GM21360 (cell line): ENCODE measurements at regions not wholly inside any gene's neighbourhood (a gene's known extent, or its start where the extent isn't known, plus 50 kb on each side); places are given as distances from the start of the nearest gene placed in this dataset.
"Not testable (repeated sequence)": the region's sequence is repeated elsewhere in the genome, so short reads cannot be mapped to it uniquely, and the experiment has no call there.

Source experiments
- ATAC-seq: cut with Tn5 transposase; IDR thresholded peaks from one replicate; pipeline ENCODE4 v1.9.1; 2021; ENCODE audit warnings: mild to moderate bottlenecking, moderate library complexity; ENCODE audit not compliant: unreplicated experiment

DNA sequence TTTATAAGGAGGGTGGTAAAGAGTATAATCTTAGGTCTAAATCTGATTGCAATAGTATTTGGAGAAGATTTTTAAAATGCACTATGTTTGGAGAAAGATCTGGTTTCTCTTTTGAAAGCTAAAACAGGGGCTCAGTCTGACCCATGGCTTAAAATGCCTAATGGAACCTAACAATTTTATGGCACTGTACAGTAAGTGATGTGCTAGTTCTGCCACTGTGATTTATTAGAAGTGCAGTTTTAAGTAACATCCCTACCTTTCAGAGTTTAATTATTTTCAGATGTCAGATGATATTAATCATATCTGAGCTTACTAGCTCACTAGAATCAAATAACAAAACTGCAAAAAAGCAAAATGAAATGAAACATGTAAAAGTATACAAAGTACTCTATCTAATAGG, 514.7 kb upstream of the KCND2 start:
- ATAC-seq, result no peak

GRCh38 chr7:119761776-119762175, 511.2 kb upstream of the KCND2 start:
- ATAC-seq, result no peak

DNA sequence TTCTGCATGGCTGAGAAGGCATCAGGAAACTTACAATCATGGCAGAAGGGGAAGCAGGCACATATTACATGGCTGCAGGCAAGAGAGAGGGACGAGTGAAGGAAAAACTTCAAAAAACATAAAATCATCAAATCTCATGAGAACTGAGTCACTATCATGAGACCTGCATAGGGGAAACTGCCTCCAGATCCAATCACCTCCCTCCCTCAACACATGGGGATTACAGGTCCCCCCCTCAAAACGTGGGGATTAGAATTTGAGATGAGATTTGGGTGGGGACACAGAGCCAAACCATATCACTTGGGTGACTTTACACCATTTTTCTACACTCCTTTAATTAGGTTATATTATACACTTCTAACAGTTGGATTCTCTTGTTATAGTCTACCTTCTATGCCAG, 490.7 kb upstream of the KCND2 start:
- no peak for ATAC-seq

DNA sequence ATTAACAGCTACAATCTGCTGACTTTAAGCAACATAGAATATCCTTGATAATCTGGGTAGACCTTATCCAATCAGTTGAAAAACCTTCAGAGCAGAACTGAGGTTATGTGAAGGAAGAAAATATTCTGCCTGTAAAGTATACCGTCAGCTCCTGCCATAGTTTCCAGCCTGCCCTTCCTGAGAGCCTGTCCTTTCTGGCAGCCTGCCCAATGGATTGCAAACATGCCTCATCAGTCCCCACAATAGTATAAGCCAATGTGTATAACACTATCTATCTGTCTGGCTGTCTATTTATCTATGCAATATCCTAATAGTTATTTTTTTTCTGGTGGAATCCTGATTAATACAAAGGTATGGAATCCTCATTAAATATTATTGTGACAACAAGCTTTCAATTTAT, 489.2 kb upstream of the KCND2 start:
- ATAC-seq, result no peak

DNA sequence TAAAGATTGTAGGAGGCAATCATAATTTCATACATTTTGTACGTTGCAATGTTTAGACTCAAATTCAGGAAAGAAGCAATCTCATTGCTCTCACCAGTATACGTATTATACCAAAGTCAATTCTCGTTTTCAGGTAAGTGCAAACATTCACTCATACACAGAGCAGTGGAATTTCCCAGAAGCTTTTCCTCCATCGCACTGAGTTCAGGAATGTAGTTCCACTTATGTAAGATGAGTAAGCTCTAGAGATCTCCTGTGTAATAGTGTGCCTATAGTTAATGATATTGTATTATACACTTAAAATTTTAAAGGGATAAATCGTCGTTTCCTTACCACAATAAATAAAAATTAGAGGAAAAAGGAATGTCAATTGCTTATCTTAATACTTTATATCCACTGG, 470.8 kb upstream of the KCND2 start:
- no peak for ATAC-seq

- ATAC-seq, result no peak
Measured at GRCh38 chr7:119825091-119825655, 447.8 kb upstream of the KCND2 start.

DNA sequence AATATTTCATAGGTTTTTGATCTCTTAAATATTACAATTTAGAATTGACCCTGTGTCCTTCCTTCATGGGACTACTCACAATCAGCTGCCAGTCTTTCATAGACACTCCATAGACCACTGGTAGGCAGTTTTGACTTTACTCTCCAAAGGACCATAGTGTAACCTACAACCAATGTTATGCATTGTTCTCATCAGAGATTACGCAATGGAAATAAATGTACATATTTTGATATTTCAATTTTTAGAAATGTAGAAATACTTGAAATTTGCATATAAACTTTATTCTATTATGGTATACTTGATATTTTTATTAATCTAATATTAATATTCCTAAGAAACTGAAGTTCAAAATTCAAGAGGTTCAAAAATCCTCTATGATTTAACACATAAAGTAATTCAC, 446.4 kb upstream of the KCND2 start:
- no peak for ATAC-seq

GRCh38 chr7:119838444-119838843, 434.5 kb upstream of the KCND2 start:
- ATAC-seq, result no peak

DNA sequence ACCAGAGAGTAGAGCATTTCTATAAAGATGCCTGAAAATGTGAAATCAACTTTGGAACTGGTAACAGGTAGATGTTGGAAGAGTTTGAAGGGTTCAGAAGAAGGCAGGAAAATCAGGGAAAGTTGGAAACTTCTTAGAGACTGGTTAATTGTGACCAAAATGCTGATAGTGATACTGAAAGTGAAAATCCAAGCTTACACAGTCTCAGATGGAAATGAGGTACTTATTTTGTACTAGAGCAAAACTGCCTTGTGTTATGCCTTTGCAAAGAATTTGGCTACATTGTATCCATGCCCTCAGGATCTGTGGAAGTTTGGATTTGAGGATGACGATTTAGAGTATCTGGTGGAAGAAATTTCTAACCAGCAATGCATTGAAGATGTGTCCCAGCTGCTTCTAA, 430.6 kb upstream of the KCND2 start:
- ATAC-seq, result no peak

GRCh38 chr7:119842786-119843185, 430.2 kb upstream of the KCND2 start:
- ATAC-seq, result no peak

- no peak for ATAC-seq
Measured at GRCh38 chr7:119861385-119861784, 411.6 kb upstream of the KCND2 start.

- ATAC-seq, result no peak
Measured at GRCh38 chr7:119868387-119868786, 404.6 kb upstream of the KCND2 start.

DNA sequence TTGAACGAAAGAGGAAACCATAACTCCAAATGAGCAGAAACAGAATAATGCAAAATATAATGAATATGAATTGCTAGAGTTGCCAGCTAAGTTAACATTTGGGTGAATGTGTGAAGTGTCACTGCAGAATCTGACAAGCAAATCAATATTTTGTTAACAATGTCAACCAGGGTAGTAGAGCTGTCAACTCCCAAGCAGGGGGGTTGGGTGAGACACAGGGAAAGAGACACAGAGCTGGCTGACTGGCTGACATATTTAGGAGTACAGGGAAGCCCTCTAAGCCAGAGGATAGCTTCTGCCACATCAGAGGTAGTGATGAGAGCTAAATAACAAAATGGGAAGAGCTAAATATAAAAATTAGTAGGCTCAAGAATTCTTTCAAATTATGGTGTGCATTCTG, 393.1 kb upstream of the KCND2 start:
- ATAC-seq, result no peak

DNA sequence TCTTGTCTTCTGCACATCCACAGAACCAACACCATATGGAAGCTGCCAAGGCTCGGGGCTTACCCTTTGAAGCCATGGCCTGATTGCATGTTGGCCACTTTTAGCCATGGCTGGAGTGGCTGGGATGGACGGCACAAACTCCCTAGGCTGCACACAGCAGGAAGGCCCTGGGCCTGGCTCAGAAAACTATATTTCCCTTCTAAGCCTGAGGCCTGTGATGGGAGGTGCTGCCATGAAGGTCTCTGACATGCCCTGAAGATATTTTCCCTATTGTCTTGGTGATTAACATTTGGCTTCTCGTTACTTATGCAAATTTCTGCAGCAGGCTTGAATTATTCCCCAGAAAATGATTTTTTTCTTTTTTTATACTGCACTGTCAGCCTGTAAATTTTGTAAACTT, 387.0 kb upstream of the KCND2 start:
- no peak for ATAC-seq

- ATAC-seq, result not testable (repeated sequence)
Measured at GRCh38 chr7:119886525-119886924, 386.4 kb upstream of the KCND2 start.

DNA sequence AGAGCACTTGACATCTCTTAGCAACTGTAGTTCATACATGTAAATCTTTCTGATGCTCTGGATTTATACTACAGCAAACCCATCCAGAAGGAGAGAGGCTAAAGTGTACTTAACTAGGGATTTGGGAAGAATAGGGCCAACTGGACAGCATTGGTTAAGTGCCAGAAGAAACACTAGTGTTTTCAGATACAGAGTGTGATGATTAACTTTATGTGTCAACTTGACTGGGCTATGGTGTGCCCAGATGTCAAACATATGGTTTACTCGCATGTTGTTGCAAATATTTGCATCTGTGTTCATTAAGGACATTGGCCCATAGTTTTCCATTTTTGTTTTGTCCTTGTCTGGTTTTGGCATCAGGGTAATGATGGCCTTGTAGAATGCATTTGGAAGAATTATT, 384.7 kb upstream of the KCND2 start:
- no peak for ATAC-seq

DNA sequence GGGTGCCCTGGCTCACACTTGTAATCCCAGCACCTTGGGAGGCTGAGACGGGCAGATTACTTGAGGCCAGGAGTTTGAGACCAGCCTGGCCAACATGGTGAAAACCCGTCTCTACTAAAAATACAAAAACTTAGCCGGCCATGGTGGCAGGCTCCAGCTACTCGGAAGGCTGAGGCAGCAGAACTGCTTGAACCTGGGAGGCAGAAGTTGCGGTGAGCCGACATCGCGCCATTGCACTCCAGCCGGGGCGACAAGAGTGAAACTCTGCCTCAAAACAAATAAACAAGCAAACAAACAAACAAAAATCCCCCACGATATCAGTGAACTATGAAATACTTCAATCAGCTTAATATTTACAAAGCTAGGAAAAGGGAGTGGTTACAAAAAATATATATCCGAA, 382.3 kb upstream of the KCND2 start:
- no peak for ATAC-seq

DNA sequence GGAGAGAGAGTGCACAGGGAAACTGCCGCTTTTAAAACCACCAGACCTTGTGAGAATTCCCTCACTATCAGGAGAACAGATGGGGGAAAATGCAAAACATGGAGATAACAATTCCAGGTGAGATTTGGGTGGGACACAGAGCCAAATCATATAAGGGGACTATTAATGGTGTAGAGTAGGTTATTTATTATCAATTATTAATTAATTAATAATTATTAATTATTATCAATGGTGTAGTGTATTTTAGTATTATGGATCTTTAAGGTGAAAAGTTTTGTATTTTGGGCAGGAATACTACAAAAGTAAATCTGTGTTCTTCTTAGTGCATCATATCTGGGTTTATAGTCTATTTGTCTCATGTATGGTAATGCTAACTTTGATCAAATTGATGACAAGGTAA, 377.7 kb upstream of the KCND2 start:
- no peak for ATAC-seq

GRCh38 chr7:119896386-119896785, 376.6 kb upstream of the KCND2 start:
- no peak for ATAC-seq

DNA sequence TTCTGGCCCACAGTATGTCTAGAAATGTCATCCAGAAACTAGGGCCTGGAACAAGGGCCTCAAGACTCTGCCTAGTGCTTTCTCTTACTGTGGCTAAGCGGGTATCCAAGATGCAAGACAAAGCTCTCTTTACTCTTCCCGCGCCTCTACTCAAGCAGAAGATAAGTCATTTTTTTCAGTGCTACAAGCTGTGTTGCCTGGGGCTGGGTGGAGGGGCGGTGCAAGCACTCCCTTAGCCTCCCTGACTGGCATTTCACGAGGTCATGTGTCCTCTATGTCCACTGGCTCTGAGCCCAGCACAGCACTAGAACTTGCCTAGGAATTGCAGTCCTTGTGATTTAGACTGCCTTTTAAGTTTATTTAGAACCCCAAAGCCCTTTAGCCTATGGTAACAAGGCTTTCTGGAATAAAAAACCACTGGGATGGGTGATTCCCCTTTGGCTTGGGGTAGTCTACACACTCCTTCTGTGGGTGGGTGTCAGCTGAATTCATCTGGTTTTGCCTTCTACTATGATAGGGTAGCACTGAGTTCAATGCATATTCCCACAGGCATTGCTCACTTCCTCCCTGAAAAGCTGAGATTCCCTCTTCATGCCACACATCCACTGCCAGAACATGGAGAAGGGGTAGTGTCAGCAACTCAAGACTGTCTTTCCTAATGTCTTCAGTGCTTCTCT, 371.8 kb upstream of the KCND2 start:
- no peak for ATAC-seq

- no peak for ATAC-seq
Measured at GRCh38 chr7:119903085-119903484, 369.9 kb upstream of the KCND2 start.

DNA sequence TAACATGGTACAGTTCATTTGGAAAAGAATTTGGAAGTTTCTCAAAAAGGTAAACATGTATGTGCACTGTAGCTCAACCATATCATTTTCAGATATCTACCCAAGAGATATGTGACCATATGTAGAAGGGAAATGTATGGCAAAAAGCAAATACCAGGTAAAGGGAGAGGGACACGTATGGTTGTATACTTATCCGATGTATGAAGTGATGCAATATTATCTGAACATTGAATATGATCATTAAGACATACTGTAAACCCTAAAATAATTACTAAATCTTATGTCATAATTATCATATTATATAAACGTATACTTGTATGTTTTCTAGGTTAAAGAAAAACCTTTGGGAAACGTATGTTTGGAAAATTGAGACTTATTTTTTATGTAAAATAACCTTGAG, 367.5 kb upstream of the KCND2 start:
- no peak for ATAC-seq

DNA sequence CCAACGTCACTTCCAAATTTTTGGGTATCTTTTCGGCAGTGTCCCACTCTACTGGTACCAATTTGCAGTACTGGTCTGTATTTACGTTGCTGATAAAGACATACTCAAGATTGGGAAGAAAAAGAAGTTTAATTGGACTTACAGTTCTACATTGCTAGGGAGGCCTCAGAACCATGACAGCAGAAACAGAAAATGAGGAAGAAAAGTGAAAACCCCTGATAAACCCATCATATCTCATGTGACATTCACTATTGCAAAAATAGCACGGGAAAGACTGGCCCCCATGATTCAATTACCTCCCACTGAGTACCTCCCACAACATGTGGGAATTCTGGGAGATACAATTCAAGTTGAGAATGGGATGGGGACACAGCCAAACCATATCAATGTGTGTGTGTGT, 364.0 kb upstream of the KCND2 start:
- ATAC-seq, result no peak
